HG02588 (cell line): ENCODE measurements at regions not wholly inside any gene's neighbourhood (a gene's known extent, or its start where the extent isn't known, plus 50 kb on each side); places are given as distances from the start of the nearest gene placed in this dataset.

Experiments used
- ATAC-seq: cut with Tn5 transposase; IDR thresholded peaks from one replicate; pipeline ENCODE4 v1.9.1; 2021; ENCODE audit warnings: mild to moderate bottlenecking, moderate library complexity; ENCODE audit not compliant: unreplicated experiment

DNA sequence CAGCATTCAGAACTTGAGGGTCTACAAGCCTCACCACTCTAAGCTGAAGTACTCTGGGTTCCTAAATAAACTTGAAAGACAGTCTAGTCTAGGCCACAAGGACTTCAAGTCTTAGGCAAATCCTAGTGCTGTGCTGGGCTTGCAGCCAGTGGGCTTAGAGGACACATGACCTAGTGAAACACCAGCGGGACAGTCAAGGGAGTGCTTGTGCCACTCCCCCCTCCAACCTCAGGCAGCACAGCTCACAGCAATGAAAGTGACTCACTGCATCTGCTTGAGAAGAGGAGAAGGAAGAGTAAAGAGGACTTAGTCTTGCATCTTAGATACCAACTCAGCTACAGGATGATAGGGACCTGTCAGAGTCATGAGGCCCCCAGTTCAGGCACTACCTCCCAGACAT lies 438.1 kb downstream of the IPO8 start:
- ATAC-seq, result no peak

DNA sequence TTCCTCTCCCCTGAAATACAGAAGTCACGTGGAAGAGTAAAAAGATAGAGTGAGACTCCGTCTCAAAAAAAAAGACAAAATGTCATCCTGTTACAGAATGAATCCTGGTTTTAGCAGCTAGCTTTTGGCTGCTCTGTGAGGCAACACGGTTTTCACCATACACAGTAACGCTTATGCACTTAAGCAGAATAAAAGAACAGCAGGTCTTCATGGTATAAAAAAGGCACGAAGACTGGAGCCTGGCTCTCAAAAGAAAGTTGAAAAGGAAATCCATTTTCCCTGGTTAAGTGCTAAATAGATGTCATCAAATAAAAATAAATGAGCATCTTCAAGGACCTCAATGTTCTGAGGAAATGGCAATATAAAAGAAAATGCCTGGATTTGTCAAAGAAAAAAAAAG lies 444.1 kb downstream of the IPO8 start:
- ATAC-seq, result no peak

DNA sequence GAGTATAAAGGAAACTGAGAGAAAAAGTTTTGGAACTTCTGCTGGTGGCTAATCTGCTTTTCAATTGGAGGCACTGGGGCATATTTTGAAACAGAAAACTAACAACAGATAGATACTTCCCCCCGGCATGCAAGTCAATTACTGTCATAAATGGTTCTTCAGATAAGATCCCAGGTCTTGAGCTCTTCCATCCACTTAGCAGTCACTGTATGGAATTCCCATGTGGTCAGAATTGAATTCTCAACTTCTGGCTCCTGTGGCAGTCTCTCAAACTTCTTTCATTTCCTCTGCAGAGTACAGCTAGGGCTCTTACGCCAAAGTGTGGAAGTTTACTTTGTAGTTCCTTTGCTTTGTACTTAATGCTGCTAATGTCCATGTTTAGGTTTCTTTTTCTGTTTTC lies 452.2 kb downstream of the IPO8 start:
- no peak for ATAC-seq

GRCh38 chr12:30219047-30219446 lies 435.3 kb upstream of the TMTC1 start:
- ATAC-seq, result no peak

DNA sequence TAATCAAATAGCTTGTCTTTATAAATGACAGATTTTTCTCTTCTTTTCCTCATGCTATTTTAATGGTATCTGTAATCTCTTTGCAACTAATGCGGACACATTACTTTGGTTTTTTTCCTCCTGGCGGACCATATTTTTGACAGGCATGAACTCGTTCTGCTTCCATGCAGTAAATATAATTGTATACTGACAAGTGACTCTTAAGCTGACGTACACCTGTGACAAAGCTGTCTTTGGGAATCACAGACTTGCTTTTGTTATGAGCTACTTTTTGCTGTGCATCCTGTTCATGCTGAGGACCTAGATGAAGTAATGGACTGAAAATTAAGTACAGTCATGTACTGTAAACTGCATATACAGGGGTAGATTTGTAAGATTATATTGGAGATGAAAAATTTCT lies 434.3 kb upstream of the TMTC1 start:
- ATAC-seq, result no peak

DNA sequence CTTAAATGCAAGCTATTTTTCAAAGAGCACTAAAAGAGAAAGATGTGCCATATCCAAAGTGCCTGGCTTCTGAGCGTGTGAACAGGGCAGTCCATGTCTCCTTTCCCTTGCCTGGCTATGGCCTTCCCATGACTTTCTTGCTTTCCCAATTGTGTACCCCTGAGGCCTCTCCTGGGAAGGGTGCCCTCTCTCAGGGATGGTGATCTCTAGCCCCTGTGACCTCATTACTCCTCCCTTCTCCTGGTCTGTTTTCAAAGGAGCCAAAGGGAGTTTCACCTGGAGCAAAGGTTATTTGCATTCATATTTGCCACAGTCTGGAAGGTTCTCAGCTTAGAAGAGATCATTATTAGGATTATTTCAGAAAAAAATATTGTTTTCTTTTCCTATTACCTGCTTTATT lies 429.4 kb upstream of the TMTC1 start:
- no peak for ATAC-seq

DNA sequence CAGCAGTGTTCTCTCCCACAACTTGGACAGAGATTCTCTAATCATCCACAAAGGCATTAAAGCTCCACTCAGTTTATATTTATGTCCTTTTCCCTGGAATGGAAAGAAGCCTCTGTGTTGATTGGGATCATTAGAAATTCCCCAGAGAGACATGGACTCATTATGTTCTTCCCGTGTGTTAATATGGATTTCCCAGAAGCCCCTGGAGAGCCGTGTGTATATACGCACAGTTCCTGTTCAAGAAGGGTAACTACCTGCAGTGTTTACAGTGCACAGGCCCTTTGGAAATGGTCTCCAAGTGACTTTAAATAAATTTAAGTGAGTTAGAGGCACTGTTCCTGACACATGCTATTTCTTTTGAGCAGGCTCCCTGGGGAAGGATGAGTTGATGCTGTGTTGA lies 428.0 kb upstream of the TMTC1 start:
- ATAC-seq, result no peak

GRCh38 chr12:30203981-30204380 lies 420.2 kb upstream of the TMTC1 start:
- no peak for ATAC-seq

DNA sequence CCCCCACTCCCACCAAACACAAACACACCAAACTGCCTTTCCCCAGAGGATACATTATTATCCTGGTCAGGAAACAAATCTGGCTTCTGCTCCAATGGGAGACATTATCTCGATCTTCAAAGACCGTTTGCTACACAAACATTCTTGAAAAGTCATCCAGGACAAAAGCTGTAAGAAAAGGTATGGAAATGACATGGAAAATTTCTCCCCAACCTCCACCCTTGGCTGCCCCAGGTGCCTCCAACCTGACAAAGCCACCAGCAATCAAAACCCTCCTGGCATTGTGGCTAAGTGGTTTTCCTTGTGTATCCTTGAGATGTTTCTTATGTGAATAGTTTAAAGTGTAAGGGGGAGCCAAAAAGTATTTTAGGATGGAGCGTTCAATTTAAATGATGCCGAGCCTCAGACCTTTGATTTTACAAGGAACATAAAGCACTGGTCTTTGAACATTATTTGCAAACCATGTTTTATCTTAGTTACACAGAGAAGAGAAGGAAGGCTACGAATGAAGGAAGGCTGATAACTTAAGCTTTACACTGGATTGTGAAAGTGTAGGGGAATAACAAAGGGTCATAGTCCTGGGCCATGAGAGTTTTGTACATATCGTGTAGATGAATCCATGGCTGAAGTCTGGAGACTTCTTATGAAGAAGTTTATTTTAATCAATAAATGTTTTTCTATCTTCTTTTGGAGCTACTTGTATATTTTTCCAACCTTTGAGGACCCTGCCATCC lies 418.9 kb upstream of the TMTC1 start:
- no peak for ATAC-seq

- ATAC-seq, result no peak
Measured at GRCh38 chr12:30201301-30202160, 417.8 kb upstream of the TMTC1 start.

DNA sequence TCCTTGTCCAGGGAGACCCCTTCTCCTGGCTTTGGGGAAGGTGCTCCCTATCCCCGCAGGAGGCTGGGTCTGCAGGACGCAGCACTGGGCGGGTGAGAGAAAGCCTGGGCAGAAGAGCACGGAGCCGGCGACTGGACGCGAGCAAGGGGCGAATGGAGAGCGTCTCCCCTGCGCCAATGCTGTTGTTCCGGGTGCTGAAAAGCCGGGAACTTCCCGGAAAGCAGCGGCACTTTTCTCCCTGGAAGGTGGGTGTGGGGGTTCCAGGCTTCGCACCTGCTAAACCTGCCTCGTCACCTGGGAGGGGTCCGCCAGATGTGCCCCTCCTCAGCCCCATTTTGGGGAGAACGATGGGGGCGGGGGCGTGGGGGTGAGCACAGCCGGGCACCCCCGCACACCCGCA lies 417.1 kb upstream of the TMTC1 start:
- no peak for ATAC-seq

DNA sequence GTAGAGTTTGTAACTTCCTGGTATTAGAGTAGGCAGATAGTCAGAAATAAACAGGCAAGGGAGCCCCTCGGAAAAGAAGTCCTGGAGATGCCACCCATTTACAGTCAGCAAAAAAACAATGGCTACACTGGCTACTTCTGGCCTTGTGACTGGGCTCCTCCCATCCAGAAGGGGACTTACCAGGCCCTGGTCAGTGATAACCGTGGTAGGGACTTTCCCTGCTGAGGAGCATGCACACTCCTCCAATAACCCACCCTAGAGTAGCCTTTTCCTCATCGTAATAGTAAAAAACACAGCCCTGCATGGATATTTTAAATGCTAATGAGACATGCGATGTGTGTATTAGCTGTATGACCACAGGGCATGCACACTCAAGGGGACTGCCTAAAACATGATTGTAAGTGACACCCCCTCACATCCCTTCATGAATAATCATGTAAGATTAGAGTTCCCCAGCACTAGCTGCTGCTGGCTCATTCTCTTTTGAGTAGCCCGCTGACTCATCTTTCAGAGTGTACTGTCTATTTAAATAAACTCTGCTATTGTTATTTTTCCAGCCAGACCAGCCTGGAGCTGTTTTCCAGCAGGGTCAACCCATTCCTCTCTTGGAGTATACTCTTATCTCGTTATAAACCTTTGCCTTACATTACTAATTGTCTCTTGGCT lies 413.8 kb upstream of the TMTC1 start:
- peak; percentile 59 for ATAC-seq

DNA sequence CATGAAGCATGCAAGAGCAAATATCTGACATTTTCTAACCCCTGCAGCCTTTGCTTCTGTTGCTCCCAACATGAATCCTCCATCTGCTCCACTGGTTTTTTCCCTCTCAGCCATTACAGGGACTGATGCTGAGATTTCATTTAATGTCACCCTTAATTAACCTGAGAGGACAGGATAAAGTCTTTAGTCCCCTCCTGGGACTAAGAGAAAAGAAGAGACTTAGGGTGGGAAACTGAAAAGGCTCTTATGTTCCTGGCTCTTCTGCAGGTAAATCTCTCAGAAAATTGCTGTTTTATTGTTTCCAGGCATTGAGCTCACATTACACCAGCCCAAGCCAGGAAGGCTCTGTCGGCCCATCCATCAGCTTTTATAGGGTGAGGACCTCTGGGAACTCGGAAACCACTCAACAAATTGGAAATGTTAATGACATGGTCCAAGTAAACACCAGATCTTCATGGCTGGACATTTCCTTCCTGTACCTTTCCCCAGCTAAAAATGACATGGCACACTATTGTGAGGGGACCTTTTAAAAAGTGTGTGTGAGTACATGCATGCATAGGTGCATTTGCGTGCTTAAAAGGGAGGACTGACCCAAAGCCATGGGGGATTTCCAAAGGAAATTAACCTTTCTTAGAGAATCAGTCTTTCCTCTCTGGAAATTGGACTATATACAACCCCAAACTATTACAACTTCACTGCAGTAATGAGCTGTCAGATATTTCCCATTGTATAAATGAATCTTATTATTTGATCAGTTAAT lies 408.1 kb upstream of the TMTC1 start:
- ATAC-seq, result no peak

- no peak for ATAC-seq
Measured at GRCh38 chr12:30188602-30189326, 405.0 kb upstream of the TMTC1 start.

- no peak for ATAC-seq
Measured at GRCh38 chr12:30187426-30187825, 403.7 kb upstream of the TMTC1 start.

- no peak for ATAC-seq
Measured at GRCh38 chr12:30181334-30181733, 397.6 kb upstream of the TMTC1 start.

DNA sequence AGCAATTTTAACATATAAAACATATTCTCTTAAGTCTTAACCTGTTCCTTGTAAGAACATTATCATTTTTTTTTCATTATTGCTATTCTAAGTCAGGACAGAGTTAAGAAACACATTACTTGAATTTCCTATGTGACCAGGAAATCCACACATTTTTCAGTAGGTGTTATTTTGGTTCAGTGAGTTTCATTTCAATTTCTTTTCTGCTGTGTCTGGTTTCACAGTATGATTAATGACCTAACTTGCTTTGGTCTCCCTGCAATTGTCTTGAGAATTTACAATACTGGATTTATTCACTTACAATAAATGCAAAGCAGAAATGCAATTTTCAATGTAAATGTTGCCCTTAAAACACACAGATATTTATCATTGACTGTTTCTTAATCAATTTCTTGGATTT lies 396.9 kb upstream of the TMTC1 start:
- no peak for ATAC-seq

DNA sequence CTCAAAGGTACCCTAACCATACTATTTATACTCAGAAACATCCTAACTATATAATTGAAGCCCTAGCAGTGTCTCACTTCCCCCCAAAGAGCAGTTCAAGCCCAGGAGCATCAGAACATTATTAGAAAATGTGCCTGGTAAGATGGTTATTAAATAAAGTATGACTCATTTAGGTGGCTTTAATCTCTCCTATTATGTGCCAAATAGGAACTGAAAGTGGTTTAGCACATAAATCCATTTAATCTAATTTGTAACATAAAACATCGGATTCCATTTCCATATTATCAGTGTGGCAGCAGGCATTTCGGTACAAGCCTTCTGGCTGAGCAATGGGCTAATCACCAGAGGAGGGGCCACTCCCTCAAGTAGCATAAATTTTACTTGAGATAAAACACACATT lies 395.2 kb upstream of the TMTC1 start:
- ATAC-seq, result no peak

DNA sequence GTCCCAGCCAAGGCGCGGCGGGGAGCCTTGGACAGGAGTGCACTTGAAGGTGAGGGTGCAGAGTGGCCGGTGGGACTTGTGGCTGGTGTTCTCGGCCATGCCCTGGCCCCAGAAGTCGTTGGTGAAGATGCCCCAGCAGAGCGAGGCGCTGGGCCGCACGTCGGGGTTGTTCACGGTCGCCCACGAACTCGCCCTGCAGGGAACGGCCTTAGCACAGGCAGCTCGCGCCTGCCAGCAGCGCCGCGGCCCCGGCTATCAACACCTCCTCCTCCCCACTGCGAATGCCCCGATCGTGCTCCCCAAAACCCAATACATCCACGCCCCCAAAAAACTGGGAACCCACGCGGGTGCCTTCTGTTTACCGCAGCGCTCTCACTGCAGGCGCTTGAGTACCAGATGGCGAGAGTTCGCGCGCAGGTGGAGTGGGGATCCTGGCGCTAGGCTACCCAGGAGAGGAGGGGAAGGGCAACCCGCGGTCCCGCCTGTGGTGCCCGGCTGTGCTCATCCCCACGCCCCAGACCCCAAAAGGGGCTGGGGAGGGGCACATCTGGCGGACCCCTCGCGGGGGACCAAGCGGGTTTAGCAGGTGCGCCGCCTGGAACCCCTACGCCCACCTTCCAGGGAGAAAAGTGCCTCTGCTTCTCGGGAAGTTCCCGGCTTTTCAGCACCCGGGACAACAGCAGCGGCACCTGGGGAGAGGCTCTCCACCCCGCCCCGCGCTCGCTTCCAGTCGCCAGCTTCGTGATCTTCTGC lies 386.3 kb upstream of the TMTC1 start:
- no peak for ATAC-seq
